Right renal pelvis (tissue), 4 donors: ENCODE measurements at regions not wholly inside any gene's neighbourhood (a gene's known extent, or its start where the extent isn't known, plus 50 kb on each side); places are given as distances from the start of the nearest gene placed in this dataset.
"Not testable (repeated sequence)": the region's sequence is repeated elsewhere in the genome, so short reads cannot be mapped to it uniquely, and the experiment has no call there.

Source experiments
- DNase-seq, 4 donors: peaks; one replicate each; pipeline ENCODE4 v3.0.0-alpha.2; 2013; ENCODE audit warnings: low read depth in 4 of 4, low spot score in 3 of 4, missing footprints in 1 of 4

GRCh38 chr9:21591221-21592062 is 109.3 kb upstream of the IFNE start:
- DNase-seq: no peak

DNA sequence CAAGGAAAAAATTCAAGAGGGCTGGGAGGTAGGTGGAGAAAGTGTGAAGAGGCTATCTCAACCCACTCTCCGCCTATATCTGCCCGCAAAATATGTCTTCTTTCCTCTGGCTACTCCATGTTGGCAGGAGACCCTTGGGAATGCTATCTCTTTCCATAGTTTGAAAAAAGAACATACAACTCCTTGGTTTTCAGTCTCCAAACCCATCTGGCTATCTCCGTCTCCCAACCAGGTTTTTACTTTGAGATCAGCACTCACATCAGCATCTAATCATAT is 109.9 kb upstream of the IFNE start:
- DNase-seq: no peak

DNA sequence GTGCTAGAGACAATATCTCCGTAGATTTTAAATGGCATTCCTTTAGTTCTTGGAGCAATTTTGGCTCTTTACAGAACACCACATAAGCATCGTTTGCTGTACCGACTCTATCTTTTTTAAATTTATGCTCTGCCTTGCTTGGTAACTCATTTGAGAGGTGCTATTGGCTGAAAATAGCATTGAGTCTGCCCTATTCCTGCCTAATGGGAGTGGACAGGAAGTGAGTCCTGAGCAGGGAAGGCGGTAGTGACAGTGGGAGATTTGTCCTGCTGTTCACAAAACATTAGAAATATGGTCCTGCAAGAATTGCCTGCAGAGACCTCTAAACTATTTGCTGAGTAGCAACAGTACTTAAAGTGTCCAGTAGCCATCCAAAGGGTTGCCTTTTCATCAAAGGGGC is 115.2 kb upstream of the IFNE start:
- DNase-seq: no peak

GRCh38 chr9:21598749-21599148 is 116.6 kb upstream of the IFNE start:
- no peak for DNase-seq

- DNase-seq: no peak
Measured at GRCh38 chr9:21605489-21605931, 123.4 kb upstream of the IFNE start.

DNA sequence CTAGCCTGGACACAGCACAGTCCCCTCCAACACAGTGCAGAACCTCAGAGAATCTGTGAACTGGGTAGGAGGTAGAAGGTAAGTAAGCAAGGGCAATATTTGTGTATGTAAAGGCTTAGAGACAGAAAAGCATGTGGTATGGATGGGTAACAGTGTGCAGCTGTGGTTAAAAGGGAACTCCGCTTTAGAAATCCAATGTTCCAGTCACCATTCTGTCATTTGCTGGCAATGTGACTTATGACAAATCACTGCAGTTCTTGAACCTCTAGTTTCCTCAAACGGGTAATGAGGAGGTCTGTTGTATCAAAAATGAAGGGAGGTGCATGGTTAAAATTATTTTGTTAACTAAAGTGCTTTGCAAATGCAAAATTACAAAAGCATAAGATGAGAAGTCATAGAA is 125.5 kb upstream of the IFNE start:
- no peak for DNase-seq

DNA sequence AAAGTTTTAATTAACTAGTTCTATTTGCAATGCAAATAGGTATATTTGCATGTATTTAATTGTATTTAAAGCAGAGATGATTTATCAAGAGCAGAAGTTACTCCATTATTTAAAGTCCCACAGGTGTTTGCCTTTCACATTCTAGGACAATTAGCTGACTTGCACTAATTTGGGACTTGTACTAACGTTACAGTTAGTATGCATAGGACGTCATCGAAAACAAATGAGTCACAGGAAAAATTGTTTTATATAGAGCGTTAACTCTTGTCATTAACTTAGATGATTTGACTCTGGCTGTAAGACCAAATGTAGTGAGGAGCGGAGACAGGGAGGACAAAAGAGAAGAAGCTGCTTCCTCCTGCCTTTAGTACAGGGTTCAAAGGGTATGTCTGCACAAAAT is 126.1 kb upstream of the IFNE start:
- DNase-seq: no peak

GRCh38 chr9:21609506-21609905 is 127.4 kb upstream of the IFNE start:
- DNase-seq: no peak

DNA sequence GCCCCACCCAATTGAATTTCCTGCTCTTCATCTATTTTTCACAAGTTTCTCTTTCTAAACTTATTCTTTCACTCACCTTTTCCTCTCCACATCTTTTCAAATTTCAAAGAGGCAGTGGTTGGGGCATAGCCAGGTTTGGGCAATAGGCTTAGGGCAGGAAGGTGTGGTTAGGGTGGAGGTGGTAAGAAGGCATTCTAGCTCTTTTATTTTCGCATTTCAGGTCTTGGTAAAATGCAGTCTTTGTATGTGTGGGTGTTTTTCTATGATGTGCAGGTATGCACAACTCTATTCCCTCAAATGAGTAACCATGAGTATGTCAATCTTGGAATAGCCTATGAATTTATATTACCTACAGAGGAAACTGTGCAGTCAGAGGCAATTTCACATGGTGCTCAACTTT is 129.8 kb upstream of the IFNE start:
- DNase-seq: no peak

DNA sequence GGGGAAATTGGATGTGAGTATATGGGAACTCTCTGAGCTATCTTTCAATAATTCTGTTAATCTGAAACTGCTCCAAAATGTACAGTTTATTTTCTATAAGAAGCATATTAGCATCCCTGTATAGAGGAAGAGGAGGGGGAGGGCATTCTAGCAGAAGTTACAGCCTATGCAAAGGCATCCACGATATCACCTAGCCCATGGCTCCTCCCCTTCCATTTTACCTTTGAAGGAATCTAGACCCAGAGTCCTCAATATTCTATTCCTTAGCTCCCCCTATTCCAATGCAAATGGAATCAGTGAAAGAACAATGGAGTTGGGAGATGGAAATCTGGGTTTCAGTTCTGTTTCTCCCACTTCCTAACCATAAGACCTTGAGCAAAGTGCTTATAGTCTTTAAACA is 132.9 kb upstream of the IFNE start:
- no peak for DNase-seq

DNA sequence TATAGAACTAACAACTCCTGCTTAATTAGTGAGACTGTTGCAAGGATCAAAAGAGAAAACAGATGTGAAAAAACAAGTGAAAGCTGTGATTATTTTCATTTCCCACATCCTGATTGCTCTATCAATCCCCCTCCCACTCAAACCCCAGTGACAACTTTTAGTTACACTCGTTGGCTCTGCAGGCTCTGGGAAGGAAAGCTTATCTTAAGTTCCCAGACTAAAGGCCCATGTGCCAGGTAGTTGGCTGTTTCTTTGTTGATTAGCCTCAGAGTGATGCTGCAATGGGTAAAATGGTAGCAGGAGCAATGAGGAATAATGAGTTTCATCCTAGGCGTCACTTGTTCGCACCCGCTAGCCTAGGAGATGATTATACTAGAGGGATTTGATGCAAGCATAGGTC is 133.3 kb upstream of the IFNE start:
- no peak for DNase-seq

DNA sequence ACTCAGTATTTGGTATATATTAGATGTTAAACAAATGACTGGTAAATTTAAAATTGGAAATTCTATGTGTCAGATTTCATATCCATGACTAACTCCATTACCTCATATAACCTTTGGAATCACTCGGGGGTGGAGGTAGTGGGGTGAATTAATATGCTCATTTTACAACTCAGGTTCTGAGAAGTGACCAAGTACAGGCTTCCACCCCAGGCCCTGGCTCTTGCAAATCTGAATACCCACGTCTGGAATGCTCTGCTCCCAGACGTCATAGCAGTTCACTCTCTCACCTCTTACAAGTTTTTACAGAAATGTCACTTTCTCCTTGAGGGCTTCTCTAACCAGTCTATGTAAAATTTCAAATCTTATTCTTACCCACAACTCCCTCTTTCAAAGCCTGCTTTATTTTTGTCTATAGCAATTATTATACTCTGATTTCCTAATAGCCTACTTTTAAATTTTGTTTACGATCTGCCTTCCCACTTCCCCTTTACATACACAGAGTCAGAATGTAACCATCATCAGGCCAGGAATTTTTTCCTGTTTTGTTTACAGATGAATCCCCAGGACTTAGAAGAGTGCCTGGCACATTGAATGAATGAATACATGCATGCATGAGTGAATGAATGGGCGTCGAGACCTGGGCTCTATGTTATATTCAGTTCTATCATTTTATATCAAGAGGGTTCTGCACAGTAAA is 134.1 kb upstream of the IFNE start:
- DNase-seq: no peak

DNA sequence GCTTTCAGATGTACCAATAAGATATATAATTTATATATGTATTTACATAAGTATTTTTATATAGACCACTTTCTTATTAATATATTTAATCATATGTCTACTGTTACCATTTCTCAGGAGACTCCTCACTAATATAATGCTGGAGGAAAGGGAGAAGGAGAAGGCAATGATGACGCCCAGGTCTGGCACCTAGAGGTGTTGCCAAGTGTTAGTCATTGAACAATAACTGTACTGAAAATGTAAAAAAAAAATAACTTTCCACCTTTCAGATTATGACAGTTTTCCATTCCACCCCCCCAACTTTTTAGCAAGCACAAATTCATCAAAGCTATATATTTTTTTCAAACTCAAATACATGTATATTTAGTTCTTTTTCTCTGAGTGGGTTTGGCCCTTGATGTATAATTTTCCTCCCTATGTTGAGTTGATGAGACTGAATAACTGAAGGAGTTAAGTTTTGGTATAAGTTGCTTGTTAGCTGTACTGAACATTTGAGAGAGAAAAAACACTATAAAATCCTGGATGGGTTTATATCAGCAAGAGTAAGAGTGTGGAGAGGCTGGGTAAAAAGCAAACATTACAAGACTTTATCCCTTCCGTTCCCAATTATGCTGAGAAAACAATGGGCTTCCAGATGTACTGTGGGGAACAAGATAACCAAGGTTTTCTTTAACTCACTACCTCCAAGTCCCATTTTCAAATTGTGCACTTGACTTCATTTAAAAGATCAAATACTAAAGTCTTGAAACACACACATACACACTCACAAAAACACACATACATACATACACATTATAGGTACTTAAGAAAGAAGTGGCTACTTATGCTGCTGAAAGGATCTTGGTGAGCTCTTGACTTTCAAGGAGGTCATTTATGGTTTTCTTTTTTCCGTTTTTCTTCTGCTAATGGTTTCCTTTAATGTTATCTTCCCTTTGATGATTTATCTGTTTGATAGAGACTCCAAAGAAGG is 142.8 kb upstream of the IFNE start:
- DNase-seq: no peak

- DNase-seq: no peak
Measured at GRCh38 chr9:21626493-21626892, 144.4 kb upstream of the IFNE start.

DNA sequence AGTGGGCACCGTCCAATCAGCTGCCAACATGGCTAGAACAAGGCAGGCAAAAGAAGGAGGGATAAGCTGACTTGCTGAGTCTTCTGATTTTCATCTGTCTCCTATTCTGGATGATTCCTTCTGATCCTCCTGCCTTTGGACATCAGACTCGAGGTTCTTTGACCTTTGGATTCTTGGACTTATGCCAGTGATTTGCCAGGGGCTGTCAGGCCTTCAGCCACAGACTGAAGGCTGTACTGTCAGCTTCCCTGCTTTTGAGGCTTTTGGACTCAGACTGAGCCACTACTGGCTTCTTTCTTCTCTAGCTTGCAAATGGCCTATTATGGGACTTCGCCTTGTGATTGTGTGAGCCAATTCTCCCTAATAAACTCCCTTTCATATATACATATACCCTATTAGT is 146.8 kb upstream of the IFNE start:
- DNase-seq: not testable (repeated sequence)

- DNase-seq: no peak
Measured at GRCh38 chr9:21634951-21635350, 152.8 kb upstream of the IFNE start.

GRCh38 chr9:21638104-21638503 is 156.0 kb upstream of the IFNE start:
- no peak for DNase-seq

DNA sequence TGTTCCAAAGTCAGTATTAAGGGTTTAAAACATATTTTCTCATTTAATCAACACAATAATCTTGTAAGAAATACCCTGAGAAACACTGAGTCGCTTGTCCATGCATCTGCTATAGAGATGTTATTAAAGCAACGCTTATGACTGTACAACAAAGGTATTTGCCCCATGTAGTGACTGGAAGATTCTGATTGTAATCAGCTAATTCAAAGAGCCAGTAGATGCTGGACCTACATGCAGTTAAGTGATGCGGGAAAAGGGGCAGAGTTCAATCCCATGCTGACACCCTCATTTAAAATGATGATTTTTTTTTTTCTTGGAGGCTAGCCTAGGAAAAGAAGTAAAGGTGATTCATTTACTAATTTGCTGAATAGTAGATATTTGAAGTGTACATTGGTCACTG is 149.3 kb upstream of the MTAP start:
- no peak for DNase-seq

- no peak for DNase-seq
Measured at GRCh38 chr9:21653589-21653988, 148.8 kb upstream of the MTAP start.

- no peak for DNase-seq
Measured at GRCh38 chr9:21656776-21657674, 145.4 kb upstream of the MTAP start.
